ENCODE measurements at regions not wholly inside any gene's neighbourhood (a gene's known extent, or its start where the extent isn't known, plus 50 kb on each side); places are given as distances from the start of the nearest gene placed in this dataset.

- Histone ChIP-seq H3K27me3 (ENCODE audit: insufficient read depth, poor library complexity, severe bottlenecking) (no peaks in the 10 kb centered on the region), H3K27ac (replicated peaks) (no peak overlapping the region), H3K4me3 (replicated peaks; ENCODE audit: insufficient read depth, low read length) (no peak overlapping the region)
- no peak for DNase-seq (ENCODE audit: low read depth in 1 of 2, low spot score in 1 of 2)
- TF ChIP-seq GABPA (IDR thresholded peaks at IDR 0.05; ENCODE audit: low read depth) (no peak), POLR2AphosphoS5 (IDR thresholded peaks at IDR 0.05; ENCODE audit: low read depth) (no peak), REST (IDR thresholded peaks at IDR 0.05; ENCODE audit: insufficient replicate concordance, low read depth) (no peak), CTCF (IDR thresholded peaks at IDR 0.05; ENCODE audit: insufficient read depth, low read length) (no peak), SPI1 (IDR thresholded peaks at IDR 0.05; ENCODE audit: borderline replicate concordance, low read depth) (no peak)
These were observed 267.7 kb upstream of the C1orf87 start for GRCh38 chr1:60341274-60341673.

GRCh38 chr1:60331647-60332046 is 258.1 kb upstream of the C1orf87 start:
- Histone ChIP-seq H3K27ac (replicated peaks) (no peak overlapping the region), H3K27me3 (ENCODE audit: insufficient read depth, poor library complexity, severe bottlenecking) (no peaks in the 10 kb centered on the region), H3K4me3 (replicated peaks; ENCODE audit: insufficient read depth, low read length) (no peak overlapping the region)
- no peak for TF ChIP-seq CTCF (IDR thresholded peaks at IDR 0.05; ENCODE audit: insufficient read depth, low read length)
- DNase-seq (ENCODE audit: low read depth in 1 of 2, low spot score in 1 of 2): no peak

- no peak overlapping the region for H3K4me3 ChIP-seq (replicated peaks; ENCODE audit: insufficient read depth, low read length)
- no peak for DNase-seq (ENCODE audit: low read depth in 1 of 2, low spot score in 1 of 2)
- no peak overlapping the region for H3K27ac ChIP-seq (replicated peaks)
- no peak for TF ChIP-seq GABPA (IDR thresholded peaks at IDR 0.05; ENCODE audit: low read depth)
- no peak for TF ChIP-seq SPI1 (IDR thresholded peaks at IDR 0.05; ENCODE audit: borderline replicate concordance, low read depth)
- no peak for TF ChIP-seq REST (IDR thresholded peaks at IDR 0.05; ENCODE audit: insufficient replicate concordance, low read depth)
- TF ChIP-seq POLR2AphosphoS5 (IDR thresholded peaks at IDR 0.05; ENCODE audit: low read depth): no peak
- TF ChIP-seq CTCF (IDR thresholded peaks at IDR 0.05; ENCODE audit: insufficient read depth, low read length): no peak
- H3K27me3 ChIP-seq (ENCODE audit: insufficient read depth, poor library complexity, severe bottlenecking): no peaks in the 10 kb centered on the region
These were observed 256.1 kb upstream of the C1orf87 start for GRCh38 chr1:60329651-60330050.

GRCh38 chr1:60311838-60312237 is 238.3 kb upstream of the C1orf87 start:
- DNase-seq (ENCODE audit: low read depth in 1 of 2, low spot score in 1 of 2): no peak
- no peaks in the 10 kb centered on the region for H3K27me3 ChIP-seq (ENCODE audit: insufficient read depth, poor library complexity, severe bottlenecking)
- TF ChIP-seq CTCF (IDR thresholded peaks at IDR 0.05; ENCODE audit: insufficient read depth, low read length) (no peak), REST (IDR thresholded peaks at IDR 0.05; ENCODE audit: insufficient replicate concordance, low read depth) (no peak), SPI1 (IDR thresholded peaks at IDR 0.05; ENCODE audit: borderline replicate concordance, low read depth) (no peak), GABPA (IDR thresholded peaks at IDR 0.05; ENCODE audit: low read depth) (no peak), POLR2AphosphoS5 (IDR thresholded peaks at IDR 0.05; ENCODE audit: low read depth) (no peak)
- H3K27ac ChIP-seq (replicated peaks): no peak overlapping the region
- H3K4me3 ChIP-seq (replicated peaks; ENCODE audit: insufficient read depth, low read length): no peak overlapping the region

Data from HL-60 (cell line).